MG63 (cell line): ENCODE measurements at regions not wholly inside any gene's neighbourhood (a gene's known extent, or its start where the extent isn't known, plus 50 kb on each side); places are given as distances from the start of the nearest gene placed in this dataset.

Experiments
- DNase-seq: peaks from one replicate; pipeline ENCODE4 v3.0.0-alpha.2; 2020
- H3K27me3 ChIP-seq: fragments of 250-450 bp; sonication (Bioruptor Pico); 2 replicates; pipeline ENCODE4 v1.5.1; 2020; ENCODE audit warnings: mild to moderate bottlenecking, moderate library complexity
- H3K36me3 ChIP-seq: fragments of 250-450 bp; sonication (Bioruptor Pico); 2 replicates; pipeline ENCODE4 v1.5.1; 2020; ENCODE audit warnings: mild to moderate bottlenecking, moderate library complexity
- H3K4me3 ChIP-seq: fragments of 250-450 bp; sonication (Bioruptor Pico); 2 replicates; pipeline ENCODE4 v1.5.1; 2020; ENCODE audit warnings: mild to moderate bottlenecking, moderate library complexity
- H3K9me3 ChIP-seq: fragments of 250-450 bp; sonication (Bioruptor Pico); 2 replicates; pipeline ENCODE4 v1.5.1; 2020; ENCODE audit warnings: mild to moderate bottlenecking, moderate library complexity

DNA sequence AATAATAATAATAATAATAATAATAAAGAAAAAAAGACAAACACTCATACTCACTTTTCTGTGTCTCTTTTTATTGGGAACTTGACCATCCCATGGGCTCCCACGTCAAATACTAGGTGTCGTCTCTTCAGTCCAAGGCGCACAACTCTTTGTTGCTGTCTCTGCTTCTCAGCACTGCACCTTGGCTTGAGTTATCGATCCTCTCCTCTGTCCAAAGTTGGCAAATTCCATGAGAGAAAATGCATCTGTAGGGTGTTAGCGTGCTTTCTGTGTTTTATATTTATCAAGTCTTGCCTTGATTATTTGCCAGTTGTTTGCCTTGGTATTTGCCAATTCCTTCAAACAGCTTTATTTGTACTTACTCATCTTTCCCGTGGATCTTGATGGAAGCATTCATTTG is 653.7 kb downstream of the CDH18 start:
- Histone ChIP-seq H3K27me3 (no peaks in the 10 kb centered on the region), H3K9me3 (no peaks in the 10 kb centered on the region), H3K36me3 (no peaks in the 10 kb centered on the region), H3K4me3 (no peak overlapping the region)
- DNase-seq: no peak

DNA sequence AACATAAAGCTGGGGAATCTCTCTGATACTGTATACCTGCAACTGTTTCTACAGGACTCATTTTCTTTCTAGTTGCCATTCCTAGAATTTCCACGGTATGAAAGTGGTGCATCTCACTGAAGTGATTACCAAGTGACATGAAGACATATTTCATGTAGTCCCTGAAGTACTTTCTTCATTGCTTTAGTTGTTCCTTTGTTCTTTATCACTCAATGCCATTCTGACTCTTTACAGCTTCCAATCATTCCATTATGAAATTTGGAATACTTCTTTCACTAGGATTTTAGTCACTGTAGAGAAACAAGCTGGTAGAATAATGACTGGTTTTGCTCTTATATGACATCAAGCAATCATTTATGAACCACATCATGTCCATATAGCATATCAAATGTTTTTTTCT is 645.1 kb downstream of the CDH18 start:
- no peak for DNase-seq
- H3K27me3 ChIP-seq: no peaks in the 10 kb centered on the region; the same call in 1 of the 2 replicates
- H3K9me3 ChIP-seq: peaks cover 4% of the 10 kb centered on the region; the same call in 1 of the 2 replicates
- H3K36me3 ChIP-seq: no peaks in the 10 kb centered on the region
- H3K4me3 ChIP-seq: no peak overlapping the region

DNA sequence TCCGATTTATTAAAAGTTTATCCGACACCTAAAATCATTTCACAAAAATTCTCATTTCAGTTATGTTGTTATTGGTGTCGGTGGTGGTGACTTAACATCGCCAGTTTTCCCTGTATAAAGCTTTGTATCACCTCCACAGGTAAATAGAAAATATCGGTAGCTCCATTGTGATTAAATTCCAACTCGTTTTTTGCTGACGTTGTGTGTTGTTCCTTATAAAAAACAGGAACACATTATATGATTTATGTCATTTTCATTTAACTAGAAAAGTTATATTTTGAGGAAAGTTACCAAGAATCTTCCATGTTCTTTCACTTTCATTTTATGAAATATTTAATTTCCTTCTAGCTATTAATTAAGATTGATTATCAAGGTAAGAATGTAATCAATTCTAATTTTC is 635.9 kb downstream of the CDH18 start:
- no peak for DNase-seq
- Histone ChIP-seq H3K4me3 (no peak overlapping the region), H3K36me3 (no peaks in the 10 kb centered on the region), H3K27me3 (no peaks in the 10 kb centered on the region; the same call in 1 of the 2 replicates), H3K9me3 (no peaks in the 10 kb centered on the region)

GRCh38 chr5:19369048-19369447 is 619.0 kb downstream of the CDH18 start:
- Histone ChIP-seq H3K4me3 (no peak overlapping the region), H3K9me3 (no peaks in the 10 kb centered on the region), H3K36me3 (no peaks in the 10 kb centered on the region), H3K27me3 (no peaks in the 10 kb centered on the region)
- no peak for DNase-seq

DNA sequence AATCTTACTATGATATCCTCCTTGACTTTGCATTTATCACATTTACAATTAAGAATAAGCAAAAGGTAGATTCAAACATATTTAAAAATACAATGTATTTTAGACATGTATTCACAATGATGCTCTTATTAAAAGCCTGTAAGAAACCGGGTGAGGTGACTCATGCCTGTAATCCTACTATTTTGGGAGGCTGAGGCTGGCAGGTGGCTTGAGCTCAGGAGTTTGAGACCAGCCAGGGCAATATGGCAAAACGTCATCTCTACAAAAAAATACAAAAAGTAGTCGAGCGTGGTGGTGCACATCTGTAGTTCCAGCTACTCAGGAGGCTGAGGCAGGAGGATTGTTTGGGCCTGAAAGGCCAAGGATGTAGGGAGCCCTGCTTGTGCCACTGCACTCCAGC is 618.4 kb downstream of the CDH18 start:
- Histone ChIP-seq H3K36me3 (no peaks in the 10 kb centered on the region), H3K27me3 (no peaks in the 10 kb centered on the region), H3K4me3 (no peak overlapping the region), H3K9me3 (no peaks in the 10 kb centered on the region)
- no peak for DNase-seq

- Histone ChIP-seq H3K4me3 (no peak overlapping the region), H3K9me3 (no peaks in the 10 kb centered on the region), H3K36me3 (no peaks in the 10 kb centered on the region), H3K27me3 (no peaks in the 10 kb centered on the region)
- DNase-seq: no peak
Observed at GRCh38 chr5:19370655-19371386, 617.2 kb downstream of the CDH18 start.

- Histone ChIP-seq H3K4me3 (no peak overlapping the region), H3K27me3 (no peaks in the 10 kb centered on the region), H3K36me3 (no peaks in the 10 kb centered on the region), H3K9me3 (no peaks in the 10 kb centered on the region)
- DNase-seq: no peak
Observed at GRCh38 chr5:19388391-19388790, 599.6 kb downstream of the CDH18 start.

DNA sequence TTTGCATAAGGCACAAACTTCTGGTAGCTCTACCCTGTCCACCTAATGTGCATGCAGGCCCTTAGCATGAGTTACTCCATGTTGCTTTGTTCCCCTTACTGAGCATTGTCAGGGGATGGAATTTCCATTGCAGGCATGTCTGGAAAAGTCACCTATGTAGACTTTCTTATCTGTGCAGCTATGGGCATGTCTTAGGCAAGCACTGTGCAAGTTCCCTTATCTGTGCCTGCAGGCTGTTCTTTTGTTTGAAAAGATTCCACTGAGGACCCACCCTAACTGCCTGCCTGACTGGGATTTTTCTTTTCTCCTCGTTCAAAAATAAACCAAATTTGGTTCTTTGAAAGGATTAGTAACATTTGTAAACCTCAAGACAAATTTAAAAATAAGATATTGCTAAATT is 587.0 kb downstream of the CDH18 start:
- H3K27me3 ChIP-seq: no peaks in the 10 kb centered on the region
- H3K36me3 ChIP-seq: no peaks in the 10 kb centered on the region
- H3K4me3 ChIP-seq: no peak overlapping the region
- H3K9me3 ChIP-seq: no peaks in the 10 kb centered on the region
- no peak for DNase-seq

DNA sequence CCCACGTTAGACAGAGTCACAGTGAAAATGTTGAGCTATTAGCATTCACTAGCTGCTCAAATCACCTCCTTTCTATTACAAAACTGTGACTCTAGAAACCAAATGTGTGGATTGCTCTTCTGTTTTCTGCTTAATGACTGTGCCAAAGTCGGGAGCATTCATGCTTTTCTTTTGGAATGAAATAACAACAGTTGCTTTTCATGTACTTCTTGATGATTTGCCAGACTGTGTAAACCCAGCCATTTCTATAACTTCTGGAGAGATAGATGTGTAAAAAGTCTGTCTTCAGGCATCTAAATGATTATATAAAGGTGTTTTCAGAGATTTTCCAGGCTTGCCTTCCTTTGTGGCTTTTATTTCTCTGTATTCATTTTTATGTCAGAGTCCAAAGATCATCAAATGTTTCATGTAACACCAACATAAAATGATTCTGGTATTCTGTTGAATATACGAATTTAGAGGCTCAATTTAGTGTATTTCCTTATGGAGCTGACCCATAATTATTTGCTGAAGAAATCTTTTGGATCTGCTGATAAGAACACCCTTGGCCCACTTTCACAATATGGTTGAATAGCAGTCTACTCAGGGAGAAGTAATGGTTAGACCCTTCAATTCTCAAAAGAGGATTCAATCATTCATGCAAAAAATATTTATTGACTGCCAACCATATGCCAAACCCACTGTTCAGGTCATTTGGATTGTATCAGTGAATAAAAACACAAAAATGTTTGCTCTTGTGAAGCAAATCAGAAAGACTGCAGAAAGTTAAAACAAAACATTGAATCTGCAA is 581.2 kb downstream of the CDH18 start:
- DNase-seq: no peak
- Histone ChIP-seq H3K27me3 (no peaks in the 10 kb centered on the region), H3K9me3 (no peaks in the 10 kb centered on the region), H3K4me3 (no peak overlapping the region), H3K36me3 (no peaks in the 10 kb centered on the region)

GRCh38 chr5:19408149-19408548 is 579.9 kb downstream of the CDH18 start:
- Histone ChIP-seq H3K27me3 (no peaks in the 10 kb centered on the region), H3K36me3 (no peaks in the 10 kb centered on the region), H3K9me3 (no peaks in the 10 kb centered on the region), H3K4me3 (no peak overlapping the region)
- no peak for DNase-seq

- Histone ChIP-seq H3K27me3 (no peaks in the 10 kb centered on the region), H3K4me3 (no peak overlapping the region), H3K36me3 (no peaks in the 10 kb centered on the region), H3K9me3 (no peaks in the 10 kb centered on the region)
- no peak for DNase-seq
Observed at GRCh38 chr5:19411936-19412335, 576.1 kb downstream of the CDH18 start.
